ENCODE measurements at regions not wholly inside any gene's neighbourhood (a gene's known extent, or its start where the extent isn't known, plus 50 kb on each side); places are given as distances from the start of the nearest gene placed in this dataset.

GRCh38 chr9:13762209-13762608 is 482.7 kb upstream of the MPDZ start (continued):
- TF ChIP-seq REST (IDR thresholded peaks at IDR 0.05; ENCODE audit: unreplicated experiment) (no peak), STAT1 (IDR thresholded peaks at IDR 0.05; ENCODE audit: unreplicated experiment) (no peak), CTCF (conservative IDR thresholded peaks at IDR 0.05; ENCODE audit: low read depth in 2 of 2) (no peak), EZH2 (IDR thresholded peaks at IDR 0.05; ENCODE audit: low read depth, unreplicated experiment) (no peak), ZNF331 (CRISPR knock-in tag; IDR thresholded peaks at IDR 0.05; ENCODE audit: low read depth) (no peak)

GRCh38 chr9:13759551-13759950 is 480.1 kb upstream of the MPDZ start:
- H3K27me3 ChIP-seq (ENCODE audit: insufficient read depth) = no peaks in the 10 kb centered on the region
- Mint-ChIP-seq H3K27ac (no peak overlapping the region), H3K4me3 (no peak overlapping the region), H3K9me3 (no peaks in the 10 kb centered on the region; the same call in 2 of the 3 replicates), H3K27me3 (ENCODE audit: insufficient read depth, low read depth, poor library complexity) (peaks cover 3% of the 10 kb centered on the region), H3K36me3 (ENCODE audit: low read depth) (no peaks in the 10 kb centered on the region), H3K4me1 (no peaks in the 10 kb centered on the region)
- no peak overlapping the region for H3K27ac ChIP-seq (ENCODE audit: low read depth)
- 0 out of 2 replicates have a peak, but pooled peaks cover 11% of the 10 kb centered on the region for H3K9me2 ChIP-seq (ENCODE audit: insufficient read depth)
- H2AFZ ChIP-seq = peak overlapping the region; percentile 56; the same call in 1 of the 2 replicates
- no peak overlapping the region for H3K4me3 ChIP-seq
- H3K79me2 ChIP-seq (replicated peaks; ENCODE audit: insufficient read depth) = no peaks in the 10 kb centered on the region
- no peak for TF ChIP-seq EZH2phosphoT487 (IDR thresholded peaks at IDR 0.05; ENCODE audit: unreplicated experiment)
- TF ChIP-seq POLR2AphosphoS5 (IDR thresholded peaks at IDR 0.05; ENCODE audit: low read depth) = no peak
- no peaks in the 10 kb centered on the region for H3F3A ChIP-seq (replicated peaks; ENCODE audit: low read depth)
- no peaks in the 10 kb centered on the region for H3K4me1 ChIP-seq (ENCODE audit: insufficient read depth)
- ATAC-seq (no peak), DNase-seq (ENCODE audit: low spot score) (no peak)
- H3K36me3 ChIP-seq (ENCODE audit: insufficient read depth) = no peaks in the 10 kb centered on the region
- no peak overlapping the region for H3K4me2 ChIP-seq
- no peaks in the 10 kb centered on the region for H4K20me1 ChIP-seq (replicated peaks; ENCODE audit: insufficient read depth)

GRCh38 chr9:13758936-13759335 is 479.4 kb upstream of the MPDZ start:
- no peak overlapping the region for H3K4me3 ChIP-seq
- ATAC-seq (no peak), DNase-seq (ENCODE audit: low spot score) (no peak)
- H3K36me3 ChIP-seq (ENCODE audit: insufficient read depth) = no peaks in the 10 kb centered on the region
- H2AFZ ChIP-seq = peak overlapping the region; percentile 56
- H3F3A ChIP-seq (replicated peaks; ENCODE audit: low read depth) = no peaks in the 10 kb centered on the region
- peaks cover 3% of the 10 kb centered on the region for H3K27me3 Mint-ChIP-seq (ENCODE audit: insufficient read depth, low read depth, poor library complexity)
- no peaks in the 10 kb centered on the region for H3K36me3 Mint-ChIP-seq (ENCODE audit: low read depth)
- no peaks in the 10 kb centered on the region for H4K20me1 ChIP-seq (replicated peaks; ENCODE audit: insufficient read depth)
- H3K4me3 Mint-ChIP-seq = no peak overlapping the region
- H3K27me3 ChIP-seq (ENCODE audit: insufficient read depth) = no peaks in the 10 kb centered on the region
- H3K4me2 ChIP-seq = no peak overlapping the region
- no peaks in the 10 kb centered on the region for H3K4me1 Mint-ChIP-seq
- 0 out of 2 replicates have a peak, but pooled peaks cover 11% of the 10 kb centered on the region for H3K9me2 ChIP-seq (ENCODE audit: insufficient read depth)
- no peak overlapping the region for H3K27ac ChIP-seq (ENCODE audit: low read depth)
- H3K9me3 Mint-ChIP-seq = no peaks in the 10 kb centered on the region; the same call in 2 of the 3 replicates
- H3K27ac Mint-ChIP-seq = no peak overlapping the region
- H3K79me2 ChIP-seq (replicated peaks; ENCODE audit: insufficient read depth) = no peaks in the 10 kb centered on the region
- H3K4me1 ChIP-seq (ENCODE audit: insufficient read depth) = no peaks in the 10 kb centered on the region
- TF ChIP-seq ZNF331 (CRISPR knock-in tag; IDR thresholded peaks at IDR 0.05; ENCODE audit: low read depth) (no peak), CREB1 (CRISPR knock-in tag; IDR thresholded peaks at IDR 0.05; ENCODE audit: low read depth) (no peak), ZNF462 (CRISPR knock-in tag; IDR thresholded peaks at IDR 0.05) (no peak)

Data from GM23338 (cell line).